Sigmoid colon (tissue), 6 donors: ENCODE measurements at regions not wholly inside any gene's neighbourhood (a gene's known extent, or its start where the extent isn't known, plus 50 kb on each side); places are given as distances from the start of the nearest gene placed in this dataset.

Experiments
- DNase-seq: peaks from one replicate; pipeline ENCODE4 v3.0.0-alpha.2; 2019
- H3K27ac ChIP-seq, 4 donors: fragments of 200-600 bp; sonication (generic); one replicate each; pipeline ENCODE4 v1.5.1; 2016 to 2019; ENCODE audit warnings: mild to moderate bottlenecking in 1 of 4
- H3K27me3 ChIP-seq, 3 donors: fragments of 200-600 bp; sonication (generic); one replicate each; pipeline ENCODE4 v1.5.1; 2019; ENCODE audit warnings: mild to moderate bottlenecking in 1 of 3
- H3K36me3 ChIP-seq, 4 donors: fragments of 200-600 bp; sonication (generic); one replicate each; pipeline ENCODE4 v1.5.1; 2016 to 2019
- H3K4me1 ChIP-seq, 4 donors: fragments of 200-600 bp; sonication (generic); one replicate each; pipeline ENCODE4 v1.5.1; 2017 to 2019
- H3K4me3 ChIP-seq, 4 donors: fragments of 200-600 bp; sonication (generic); one replicate each; pipeline ENCODE4 v1.5.1; 2017 to 2019; ENCODE audit warnings: mild to moderate bottlenecking in 2 of 4, moderate library complexity in 1 of 4
- H3K9me3 ChIP-seq, 4 donors: fragments of 200-600 bp in 3 of 4; sonication (generic) in 3 of 4; one replicate each; pipeline versions ENCODE4 v1.5.1 to v1.6.1; 2013 to 2019
- CTCF ChIP-seq, 4 experiments: fragments of 450-650 bp in 3 of 4; fragments of 200-600 bp in 1 of 4; IDR thresholded peaks; one replicate each; pipeline ENCODE4 v1.5.1; 2016 to 2019; ENCODE audit warnings: antibody characterized with exemption in 4 of 4, mild to moderate bottlenecking in 3 of 4, moderate library complexity in 2 of 4
- EP300 ChIP-seq, 4 donors: sonication (generic); formaldehyde crosslinking; IDR thresholded peaks; one replicate each; pipeline ENCODE4 v1.6.1; 2017; ENCODE audit warnings: antibody characterized with exemption in 4 of 4
- POLR2A ChIP-seq, 2 donors: fragments of 450-650 bp; IDR thresholded peaks; one replicate each; pipeline ENCODE4 v1.6.1; 2016; ENCODE audit warnings: antibody characterized with exemption in 2 of 2, mild to moderate bottlenecking in 2 of 2, moderate library complexity in 2 of 2
- POLR2AphosphoS5 ChIP-seq, 4 donors: sonication (generic); formaldehyde crosslinking; IDR thresholded peaks; one replicate each; pipeline ENCODE4 v1.6.1; 2017; ENCODE audit warnings: antibody characterized with exemption in 4 of 4
- WGBS, 2 donors: extraction: QIAGEN DNeasy Blood & Tissue Kit; methylation state at CpG; one replicate each; pipeline ENCODE4 v1.1.7; 2013; 5-methylcytosine and 5-hydroxymethylcytosine counted together
- intact Hi-C: fragments of 100-400 bp; cut with DNase I; formaldehyde crosslinking; loops from one replicate; pipeline ENCODE4 v1.15.1; 2023
- donor health status: healthy with polysubstance abuse.
- donor health status: healthy.

GRCh38 chr4:111303806-111304205 lies 680.9 kb upstream of the PITX2 start:
- Histone ChIP-seq H3K4me3 (no peak overlapping the region), H3K36me3 (no peaks in the 10 kb centered on the region), H3K27ac (no peak overlapping the region), H3K4me1 (no peaks in the 10 kb centered on the region), H3K27me3 (no peaks in the 10 kb centered on the region), H3K9me3 (no peaks in the 10 kb centered on the region)
- intact Hi-C loops = no loop called here
- no peak for TF ChIP-seq POLR2AphosphoS5 (IDR thresholded peaks at IDR 0.05)
- no peak for TF ChIP-seq CTCF (IDR thresholded peaks at IDR 0.05)
- DNase-seq = no peak

- Histone ChIP-seq H3K27me3 (no peaks in the 10 kb centered on the region), H3K4me3 (no peak overlapping the region), H3K9me3 (no peaks in the 10 kb centered on the region), H3K36me3 (no peaks in the 10 kb centered on the region), H3K4me1 (no peaks in the 10 kb centered on the region), H3K27ac (no peak overlapping the region)
- intact Hi-C loops = no loop called here
- no peak for DNase-seq
- TF ChIP-seq POLR2AphosphoS5 (IDR thresholded peaks at IDR 0.05) = no peak
- no peak for TF ChIP-seq EP300 (IDR thresholded peaks at IDR 0.05)
- TF ChIP-seq POLR2A (IDR thresholded peaks at IDR 0.05) = no peak
- TF ChIP-seq CTCF (IDR thresholded peaks at IDR 0.05) = no peak
- WGBS, 2 donors = 88 to 94% methylated on average over 6 of the region's 6 CpGs
These were observed 700.6 kb upstream of the PITX2 start for GRCh38 chr4:111323496-111323895.

GRCh38 chr4:111323916-111324315 lies 701.0 kb upstream of the PITX2 start:
- TF ChIP-seq CTCF (IDR thresholded peaks at IDR 0.05) (no peak), EP300 (IDR thresholded peaks at IDR 0.05) (no peak), POLR2AphosphoS5 (IDR thresholded peaks at IDR 0.05) (no peak), POLR2A (IDR thresholded peaks at IDR 0.05) (no peak)
- Histone ChIP-seq H3K4me1 (no peaks in the 10 kb centered on the region), H3K9me3 (no peaks in the 10 kb centered on the region), H3K36me3 (no peaks in the 10 kb centered on the region), H3K4me3 (no peak overlapping the region), H3K27me3 (no peaks in the 10 kb centered on the region), H3K27ac (no peak overlapping the region)
- no peak for DNase-seq
- 89 to 91% methylated on average over 3 of the region's 3 CpGs for WGBS, 2 donors
- intact Hi-C loops = no loop called here

GRCh38 chr4:111326450-111326849 lies 703.6 kb upstream of the PITX2 start:
- Histone ChIP-seq H3K27me3 (no peaks in the 10 kb centered on the region), H3K4me3 (no peak overlapping the region), H3K9me3 (no peaks in the 10 kb centered on the region), H3K27ac (no peak overlapping the region), H3K36me3 (no peaks in the 10 kb centered on the region), H3K4me1 (no peaks in the 10 kb centered on the region)
- WGBS, 2 donors = 81 to 82% methylated on average over 1 of the region's 1 CpG
- no peak for TF ChIP-seq CTCF (IDR thresholded peaks at IDR 0.05)
- no peak for TF ChIP-seq POLR2A (IDR thresholded peaks at IDR 0.05)
- TF ChIP-seq POLR2AphosphoS5 (IDR thresholded peaks at IDR 0.05) = no peak
- TF ChIP-seq EP300 (IDR thresholded peaks at IDR 0.05) = no peak
- intact Hi-C loops = no loop called here
- no peak for DNase-seq

GRCh38 chr4:111330786-111331185 lies 707.9 kb upstream of the PITX2 start:
- Histone ChIP-seq H3K9me3 (no peaks in the 10 kb centered on the region), H3K4me1 (no peaks in the 10 kb centered on the region), H3K4me3 (no peak overlapping the region), H3K27me3 (no peaks in the 10 kb centered on the region), H3K36me3 (no peaks in the 10 kb centered on the region), H3K27ac (no peak overlapping the region)
- TF ChIP-seq POLR2AphosphoS5 (IDR thresholded peaks at IDR 0.05) = no peak
- TF ChIP-seq EP300 (IDR thresholded peaks at IDR 0.05) = no peak
- intact Hi-C loops = no loop called here
- WGBS, 2 donors = 69 to 78% methylated on average over 2 of the region's 2 CpGs
- no peak for DNase-seq
